ENCODE measurements at regions not wholly inside any gene's neighbourhood (a gene's known extent, or its start where the extent isn't known, plus 50 kb on each side); places are given as distances from the start of the nearest gene placed in this dataset.

DNA sequence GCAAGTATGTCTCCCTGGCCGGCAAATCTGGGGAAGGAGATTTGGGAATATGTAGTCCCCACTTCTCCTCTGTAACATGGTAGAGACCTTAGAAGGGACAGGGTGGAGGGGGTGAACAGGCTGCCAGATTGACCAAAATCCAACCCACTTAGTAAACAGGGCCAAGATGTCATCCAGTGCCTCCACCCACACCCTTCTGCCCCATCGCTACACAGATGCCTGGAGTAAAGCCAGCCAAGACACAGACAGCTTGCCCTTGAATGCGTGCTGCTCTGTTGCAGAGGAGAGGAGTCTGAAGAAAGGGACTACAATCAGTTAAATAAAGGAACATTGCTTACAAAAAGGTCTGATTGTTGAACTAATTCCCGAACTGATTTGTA, 160.1 kb upstream of the LDB2 start:
- Histone ChIP-seq H3K27me3 (replicated peaks in 2 of 5; ENCODE audit: control insufficient read depth in 4 of 5, insufficient read depth in 5 of 5, low read length in 4 of 5) (no peaks in the 10 kb centered on the region), H3K36me3 (ENCODE audit: control insufficient read depth in 4 of 4, insufficient read depth in 4 of 4, low read length in 3 of 4) (no peaks in the 10 kb centered on the region), H3K27ac (ENCODE audit: insufficient read depth in 1 of 2, low read depth in 1 of 2, low read length in 2 of 2, poor library complexity in 1 of 2, severe bottlenecking in 2 of 2) (no peak overlapping the region), H3K4me1 (ENCODE audit: control extremely low read depth in 1 of 4, control insufficient read depth in 4 of 4, insufficient read depth in 4 of 4, low read length in 3 of 4) (no peaks in the 10 kb centered on the region), H3K9me3 (ENCODE audit: control extremely low read depth in 1 of 5, control insufficient read depth in 4 of 5, insufficient read depth in 2 of 5, low read depth in 1 of 5, low read length in 4 of 5) (no peaks in the 10 kb centered on the region), H3K4me3 (ENCODE audit: control insufficient read depth in 1 of 7, extremely low read depth in 1 of 7, insufficient read depth in 4 of 7, low read depth in 2 of 7, low read length in 6 of 7) (no peak overlapping the region)
- 100% methylated on average over 2 of the region's 4 CpGs for WGBS (ENCODE audit: insufficient coverage)
- CTCF ChIA-PET, result no interaction called here
- POLR2A ChIA-PET, result no interaction called here
- DNase-seq, result no peak

DNA sequence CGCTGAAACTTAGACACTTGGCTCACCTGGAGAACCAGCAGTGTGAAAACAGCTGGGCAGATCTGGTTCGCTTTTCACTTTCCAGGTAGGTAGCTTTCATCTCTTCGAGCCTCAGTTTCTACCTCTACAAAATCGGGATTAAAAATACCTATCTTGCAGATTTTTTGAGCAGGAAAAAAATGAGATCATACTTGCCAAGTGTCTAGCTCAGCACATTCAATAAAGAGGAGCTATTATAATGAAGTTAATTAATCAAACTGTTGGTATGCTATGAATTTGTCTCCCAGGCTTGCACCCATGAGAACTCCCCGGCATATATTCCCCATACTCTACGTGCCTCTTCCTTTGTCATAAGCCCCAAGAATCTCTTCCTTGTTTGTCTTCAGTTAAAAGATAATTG, 158.6 kb upstream of the LDB2 start:
- Histone ChIP-seq H3K27ac (ENCODE audit: insufficient read depth in 1 of 2, low read depth in 1 of 2, low read length in 2 of 2, poor library complexity in 1 of 2, severe bottlenecking in 2 of 2) (no peak overlapping the region), H3K36me3 (ENCODE audit: control insufficient read depth in 4 of 4, insufficient read depth in 4 of 4, low read length in 3 of 4) (no peaks in the 10 kb centered on the region), H3K4me1 (ENCODE audit: control extremely low read depth in 1 of 4, control insufficient read depth in 4 of 4, insufficient read depth in 4 of 4, low read length in 3 of 4) (no peaks in the 10 kb centered on the region), H3K9me3 (ENCODE audit: control extremely low read depth in 1 of 5, control insufficient read depth in 4 of 5, insufficient read depth in 2 of 5, low read depth in 1 of 5, low read length in 4 of 5) (no peaks in the 10 kb centered on the region), H3K4me3 (ENCODE audit: control insufficient read depth in 1 of 7, extremely low read depth in 1 of 7, insufficient read depth in 4 of 7, low read depth in 2 of 7, low read length in 6 of 7) (no peak overlapping the region), H3K27me3 (replicated peaks in 2 of 5; ENCODE audit: control insufficient read depth in 4 of 5, insufficient read depth in 5 of 5, low read length in 4 of 5) (no peaks in the 10 kb centered on the region)
- DNase-seq, result no peak
- POLR2A ChIA-PET, result no interaction called here
- CTCF ChIA-PET, result no interaction called here
- 100% methylated on average over 3 of the region's 6 CpGs for WGBS (ENCODE audit: insufficient coverage)

DNA sequence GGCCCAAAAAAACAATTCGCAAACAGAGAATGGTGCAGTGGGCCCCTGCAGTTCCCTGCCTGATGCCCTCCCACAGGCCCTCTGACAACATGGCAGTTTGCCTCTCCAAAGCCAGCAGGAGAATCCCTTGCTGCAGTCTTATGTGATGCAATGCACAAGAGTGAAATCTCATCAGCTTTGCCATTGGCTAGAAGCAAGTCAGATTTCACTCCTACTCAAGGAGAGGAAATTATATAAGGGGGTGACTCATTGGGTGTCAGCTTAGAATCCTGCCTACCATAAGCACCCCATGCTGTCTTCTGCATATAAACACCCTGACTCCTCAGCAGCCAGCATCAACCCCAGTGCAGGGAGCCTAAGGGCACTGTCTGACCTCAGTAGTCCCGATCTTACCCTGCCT, 157.3 kb upstream of the LDB2 start:
- no peaks in the 10 kb centered on the region for H3K36me3 ChIP-seq (ENCODE audit: control insufficient read depth in 4 of 4, insufficient read depth in 4 of 4, low read length in 3 of 4)
- H3K27me3 ChIP-seq (replicated peaks in 2 of 5; ENCODE audit: control insufficient read depth in 4 of 5, insufficient read depth in 5 of 5, low read length in 4 of 5), result no peaks in the 10 kb centered on the region
- no peak overlapping the region for H3K4me3 ChIP-seq (ENCODE audit: control insufficient read depth in 1 of 7, extremely low read depth in 1 of 7, insufficient read depth in 4 of 7, low read depth in 2 of 7, low read length in 6 of 7)
- no peaks in the 10 kb centered on the region for H3K4me1 ChIP-seq (ENCODE audit: control extremely low read depth in 1 of 4, control insufficient read depth in 4 of 4, insufficient read depth in 4 of 4, low read length in 3 of 4)
- no peak overlapping the region for H3K27ac ChIP-seq (ENCODE audit: insufficient read depth in 1 of 2, low read depth in 1 of 2, low read length in 2 of 2, poor library complexity in 1 of 2, severe bottlenecking in 2 of 2)
- POLR2A ChIA-PET, result no interaction called here
- WGBS (ENCODE audit: insufficient coverage), result 100% methylated on average over 1 of the region's 2 CpGs
- CTCF ChIA-PET, result no interaction called here
- H3K9me3 ChIP-seq (ENCODE audit: control extremely low read depth in 1 of 5, control insufficient read depth in 4 of 5, insufficient read depth in 2 of 5, low read depth in 1 of 5, low read length in 4 of 5), result no peaks in the 10 kb centered on the region
- DNase-seq, result no peak

DNA sequence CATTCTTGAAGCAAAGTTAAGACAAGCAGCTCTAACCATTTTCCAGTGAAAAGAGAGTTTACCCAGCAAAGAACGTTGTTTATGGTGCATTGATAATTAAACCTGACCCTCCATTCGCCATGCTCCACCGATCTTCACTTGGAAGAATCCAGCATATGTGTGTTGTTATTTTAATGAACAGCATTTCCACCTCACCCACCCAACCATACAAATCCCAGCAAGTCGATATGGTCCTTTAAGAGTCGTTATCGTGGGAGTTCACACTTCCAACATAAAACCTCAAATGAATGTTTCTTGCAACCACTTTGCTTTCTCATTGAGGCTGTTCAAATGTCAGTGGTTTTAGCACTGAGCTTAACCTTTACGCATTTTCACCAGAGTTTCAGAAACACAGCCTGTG, 147.4 kb upstream of the LDB2 start:
- H3K4me3 ChIP-seq (ENCODE audit: control insufficient read depth in 1 of 7, extremely low read depth in 1 of 7, insufficient read depth in 4 of 7, low read depth in 2 of 7, low read length in 6 of 7), result no peak overlapping the region
- H3K27me3 ChIP-seq (replicated peaks in 2 of 5; ENCODE audit: control insufficient read depth in 4 of 5, insufficient read depth in 5 of 5, low read length in 4 of 5), result no peaks in the 10 kb centered on the region
- 96% methylated on average over 4 of the region's 7 CpGs for WGBS (ENCODE audit: insufficient coverage)
- no peak overlapping the region for H3K27ac ChIP-seq (ENCODE audit: insufficient read depth in 1 of 2, low read depth in 1 of 2, low read length in 2 of 2, poor library complexity in 1 of 2, severe bottlenecking in 2 of 2)
- H3K4me1 ChIP-seq (ENCODE audit: control extremely low read depth in 1 of 4, control insufficient read depth in 4 of 4, insufficient read depth in 4 of 4, low read length in 3 of 4), result no peaks in the 10 kb centered on the region
- no peak for DNase-seq
- H3K36me3 ChIP-seq (ENCODE audit: control insufficient read depth in 4 of 4, insufficient read depth in 4 of 4, low read length in 3 of 4), result no peaks in the 10 kb centered on the region
- ChIA-PET CTCF (no interaction called here), POLR2A (no interaction called here)
- H3K9me3 ChIP-seq (ENCODE audit: control extremely low read depth in 1 of 5, control insufficient read depth in 4 of 5, insufficient read depth in 2 of 5, low read depth in 1 of 5, low read length in 4 of 5), result no peaks in the 10 kb centered on the region

DNA sequence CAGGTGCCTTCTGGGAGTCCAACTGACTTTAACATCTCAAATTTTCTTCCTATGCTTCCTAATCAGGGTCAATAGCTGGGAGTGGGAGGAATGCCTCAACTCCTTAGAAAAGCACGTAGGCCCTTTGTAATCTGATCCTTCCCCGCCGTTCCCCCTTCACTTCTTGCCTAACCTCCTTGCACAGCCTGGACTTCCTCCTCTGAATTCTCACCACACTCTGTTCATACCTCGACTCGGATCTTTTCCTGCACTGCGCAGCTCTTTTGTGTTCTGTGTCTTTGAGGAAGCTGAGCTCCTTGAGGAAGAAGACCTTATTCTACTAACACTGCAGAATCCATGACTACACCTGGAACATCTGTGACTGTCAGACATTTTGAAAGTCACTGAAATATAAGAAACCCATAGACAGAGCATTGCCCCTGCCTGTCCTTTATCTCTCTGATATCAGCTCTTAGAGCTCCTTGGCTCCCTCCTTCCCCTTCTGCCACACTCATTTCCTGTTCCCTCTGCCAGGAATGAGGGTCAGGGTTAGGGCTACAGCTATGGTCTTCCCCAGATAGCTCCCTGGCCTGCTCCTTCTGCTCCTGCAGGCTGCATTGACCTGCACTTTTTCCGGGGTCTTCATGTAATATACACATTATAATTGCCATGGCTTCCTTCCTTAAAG, 140.2 kb upstream of the LDB2 start:
- ChIA-PET POLR2A (no interaction called here), CTCF (interaction anchor here (1.0 kb wide), 1 partner anchor 8 kb away, joined by 3 read pairs; no protein-coding TSS in a partner anchor)
- H3K9me3 ChIP-seq (ENCODE audit: control extremely low read depth in 1 of 5, control insufficient read depth in 4 of 5, insufficient read depth in 2 of 5, low read depth in 1 of 5, low read length in 4 of 5), result no peaks in the 10 kb centered on the region

DNA sequence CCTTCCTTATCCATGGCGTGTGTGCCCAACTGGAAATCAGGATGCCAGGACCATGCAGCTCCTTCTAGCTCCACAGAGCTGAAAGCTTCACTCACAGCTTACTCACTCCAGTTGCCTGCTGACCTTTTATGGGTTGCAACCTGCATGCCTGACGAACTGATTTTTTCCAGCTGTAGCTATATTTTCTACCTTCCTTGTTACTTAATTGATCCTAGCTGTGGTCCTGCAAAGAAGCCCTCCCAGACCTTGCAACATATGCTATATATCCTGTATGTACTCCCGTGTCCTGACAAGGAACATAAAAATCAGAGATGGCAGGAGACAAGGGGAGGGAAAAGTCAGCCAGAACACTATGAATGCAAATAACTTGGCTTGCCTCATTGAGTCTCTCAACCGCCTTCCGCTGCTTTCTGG, 135.3 kb upstream of the LDB2 start:
- Histone ChIP-seq H3K27me3 (replicated peaks in 2 of 5; ENCODE audit: control insufficient read depth in 4 of 5, insufficient read depth in 5 of 5, low read length in 4 of 5) (no peaks in the 10 kb centered on the region), H3K9me3 (ENCODE audit: control extremely low read depth in 1 of 5, control insufficient read depth in 4 of 5, insufficient read depth in 2 of 5, low read depth in 1 of 5, low read length in 4 of 5) (no peaks in the 10 kb centered on the region), H3K4me1 (ENCODE audit: control extremely low read depth in 1 of 4, control insufficient read depth in 4 of 4, insufficient read depth in 4 of 4, low read length in 3 of 4) (no peaks in the 10 kb centered on the region), H3K27ac (ENCODE audit: insufficient read depth in 1 of 2, low read depth in 1 of 2, low read length in 2 of 2, poor library complexity in 1 of 2, severe bottlenecking in 2 of 2) (no peak overlapping the region), H3K36me3 (ENCODE audit: control insufficient read depth in 4 of 4, insufficient read depth in 4 of 4, low read length in 3 of 4) (no peaks in the 10 kb centered on the region), H3K4me3 (ENCODE audit: control insufficient read depth in 1 of 7, extremely low read depth in 1 of 7, insufficient read depth in 4 of 7, low read depth in 2 of 7, low read length in 6 of 7) (no peak overlapping the region)
- no peak for DNase-seq
- POLR2A ChIA-PET, result no interaction called here
- WGBS (ENCODE audit: insufficient coverage), result 86% methylated on average over 5 of the region's 5 CpGs
- CTCF ChIA-PET, result interaction anchor here (1.5 kb wide), 1 partner anchor 19 kb away, joined by 4 read pairs; no protein-coding TSS in a partner anchor

More for the DNA sequence above, 140.2 kb upstream of the LDB2 start:
- DNase-seq, result no peak
- Histone ChIP-seq H3K4me1 (ENCODE audit: control extremely low read depth in 1 of 4, control insufficient read depth in 4 of 4, insufficient read depth in 4 of 4, low read length in 3 of 4) (no peaks in the 10 kb centered on the region), H3K27me3 (replicated peaks in 2 of 5; ENCODE audit: control insufficient read depth in 4 of 5, insufficient read depth in 5 of 5, low read length in 4 of 5) (no peaks in the 10 kb centered on the region), H3K36me3 (ENCODE audit: control insufficient read depth in 4 of 4, insufficient read depth in 4 of 4, low read length in 3 of 4) (no peaks in the 10 kb centered on the region), H3K4me3 (ENCODE audit: control insufficient read depth in 1 of 7, extremely low read depth in 1 of 7, insufficient read depth in 4 of 7, low read depth in 2 of 7, low read length in 6 of 7) (no peak overlapping the region), H3K27ac (ENCODE audit: insufficient read depth in 1 of 2, low read depth in 1 of 2, low read length in 2 of 2, poor library complexity in 1 of 2, severe bottlenecking in 2 of 2) (no peak overlapping the region)
- WGBS (ENCODE audit: insufficient coverage), result 70% methylated on average over 6 of the region's 7 CpGs

DNA sequence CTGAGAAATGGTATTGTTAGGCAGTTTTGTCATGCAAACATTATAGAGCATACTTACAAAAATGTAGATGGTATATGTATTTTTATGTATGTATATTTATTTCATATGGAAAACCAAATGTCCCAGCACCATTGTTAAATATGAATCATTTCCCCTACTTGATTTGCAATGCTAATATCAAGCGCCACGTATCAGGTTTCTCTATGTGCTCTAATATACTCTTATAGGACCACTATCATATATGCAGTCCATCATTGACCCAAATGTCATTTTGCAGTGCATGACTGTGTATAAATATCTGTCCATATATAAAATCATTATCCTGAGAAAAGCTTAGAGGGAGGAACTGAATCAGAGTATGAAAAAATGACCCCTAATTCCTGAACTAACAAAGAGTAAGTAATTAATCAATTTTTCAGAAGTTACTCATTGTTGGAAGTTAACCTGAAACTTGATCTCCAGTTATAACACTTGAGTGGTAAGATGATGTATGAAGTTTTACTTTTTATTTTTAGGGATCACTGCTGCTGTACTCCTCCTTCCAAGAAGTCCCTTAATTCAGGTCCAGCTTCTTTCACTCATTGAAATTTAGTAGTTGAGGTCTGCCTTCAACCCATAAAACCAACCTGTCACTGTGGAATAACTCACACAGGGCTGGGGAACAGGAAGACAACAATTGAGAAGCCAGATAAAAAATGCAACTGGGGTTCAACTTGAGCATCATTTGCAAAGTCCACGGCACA, 134.8 kb upstream of the LDB2 start:
- Histone ChIP-seq H3K36me3 (ENCODE audit: control insufficient read depth in 4 of 4, insufficient read depth in 4 of 4, low read length in 3 of 4) (no peaks in the 10 kb centered on the region), H3K27ac (ENCODE audit: insufficient read depth in 1 of 2, low read depth in 1 of 2, low read length in 2 of 2, poor library complexity in 1 of 2, severe bottlenecking in 2 of 2) (no peak overlapping the region), H3K27me3 (replicated peaks in 2 of 5; ENCODE audit: control insufficient read depth in 4 of 5, insufficient read depth in 5 of 5, low read length in 4 of 5) (no peaks in the 10 kb centered on the region), H3K4me3 (ENCODE audit: control insufficient read depth in 1 of 7, extremely low read depth in 1 of 7, insufficient read depth in 4 of 7, low read depth in 2 of 7, low read length in 6 of 7) (no peak overlapping the region), H3K9me3 (ENCODE audit: control extremely low read depth in 1 of 5, control insufficient read depth in 4 of 5, insufficient read depth in 2 of 5, low read depth in 1 of 5, low read length in 4 of 5) (no peaks in the 10 kb centered on the region), H3K4me1 (ENCODE audit: control extremely low read depth in 1 of 4, control insufficient read depth in 4 of 4, insufficient read depth in 4 of 4, low read length in 3 of 4) (no peaks in the 10 kb centered on the region)
- WGBS (ENCODE audit: insufficient coverage), result 92% methylated on average over 2 of the region's 3 CpGs
- DNase-seq, result no peak
- CTCF ChIA-PET, result interaction anchor here (1.5 kb wide), 1 partner anchor 20 kb away, joined by 4 read pairs; no protein-coding TSS in a partner anchor
- POLR2A ChIA-PET, result no interaction called here
